Activated T-helper 1 cell treated with Interleukin-2 at 50 U/mL for 16 hours (primary cell): ENCODE measurements at regions not wholly inside any gene's neighbourhood (a gene's known extent, or its start where the extent isn't known, plus 50 kb on each side); places are given as distances from the start of the nearest gene placed in this dataset.
A peak's percentile ranks its signal among the peaks of the same experiment; 100 is the strongest.
"Not testable (repeated sequence)": the region's sequence is repeated elsewhere in the genome, so short reads cannot be mapped to it uniquely, and the experiment has no call there.

ENCODE experiments used
- DNase-seq: peaks from one replicate; pipeline ENCODE4 v3.0.0-alpha.2; 2020; ENCODE audit warnings: low read depth

GRCh38 chrX:131595120-131595519 lies 51.2 kb downstream of the OR13H1 start:
- no peak for DNase-seq

GRCh38 chrX:131607792-131608369 lies 64.0 kb downstream of the OR13H1 start:
- no peak for DNase-seq

- no peak for DNase-seq
Observed at GRCh38 chrX:131609480-131609879, 65.6 kb downstream of the OR13H1 start.

GRCh38 chrX:131613260-131613659 lies 69.4 kb downstream of the OR13H1 start:
- no peak for DNase-seq

- no peak for DNase-seq
Observed at GRCh38 chrX:131614241-131614640, 70.4 kb downstream of the OR13H1 start.

GRCh38 chrX:131617182-131617581 lies 73.3 kb downstream of the OR13H1 start:
- DNase-seq: no peak

- DNase-seq: no peak
Observed at GRCh38 chrX:131621650-131622049, 77.8 kb downstream of the OR13H1 start.

GRCh38 chrX:131626681-131627296 lies 82.9 kb downstream of the OR13H1 start:
- no peak for DNase-seq

GRCh38 chrX:131630534-131630933 lies 86.7 kb downstream of the OR13H1 start:
- no peak for DNase-seq

- DNase-seq: no peak
Observed at GRCh38 chrX:131633285-131633917, 89.5 kb downstream of the OR13H1 start.

- no peak for DNase-seq
Observed at GRCh38 chrX:131634900-131635299, 91.0 kb downstream of the OR13H1 start.

GRCh38 chrX:131646106-131646505 lies 102.2 kb downstream of the OR13H1 start:
- no peak for DNase-seq

- no peak for DNase-seq
Observed at GRCh38 chrX:131649741-131650140, 105.9 kb downstream of the OR13H1 start.

- no peak for DNase-seq
Observed at GRCh38 chrX:131650637-131651410, 107.0 kb downstream of the OR13H1 start.

- not testable (repeated sequence) for DNase-seq
Observed at GRCh38 chrX:131663726-131664125, 119.9 kb downstream of the OR13H1 start.

GRCh38 chrX:131671735-131672134 lies 127.9 kb downstream of the OR13H1 start:
- DNase-seq: no peak

- DNase-seq: no peak
Observed at GRCh38 chrX:131675596-131676194, 131.8 kb downstream of the OR13H1 start.

GRCh38 chrX:131677655-131678628 lies 134.1 kb downstream of the OR13H1 start:
- peak; percentile 7 for DNase-seq

GRCh38 chrX:131682735-131683134 lies 138.9 kb downstream of the OR13H1 start:
- not testable (repeated sequence) for DNase-seq

GRCh38 chrX:131693359-131693758 lies 149.5 kb downstream of the OR13H1 start:
- no peak for DNase-seq

- DNase-seq: not testable (repeated sequence)
Observed at GRCh38 chrX:131696989-131697388, 153.1 kb downstream of the OR13H1 start.
